GM18508 (cell line): ENCODE measurements at regions not wholly inside any gene's neighbourhood (a gene's known extent, or its start where the extent isn't known, plus 50 kb on each side); places are given as distances from the start of the nearest gene placed in this dataset.
"Not testable (repeated sequence)": the region's sequence is repeated elsewhere in the genome, so short reads cannot be mapped to it uniquely, and the experiment has no call there.

ENCODE experiments used
- ATAC-seq: cut with Tn5 transposase; IDR thresholded peaks from one replicate; pipeline ENCODE4 v1.9.1; 2021; ENCODE audit warnings: moderate number of reproducible peaks; ENCODE audit not compliant: insufficient read depth, unreplicated experiment

DNA sequence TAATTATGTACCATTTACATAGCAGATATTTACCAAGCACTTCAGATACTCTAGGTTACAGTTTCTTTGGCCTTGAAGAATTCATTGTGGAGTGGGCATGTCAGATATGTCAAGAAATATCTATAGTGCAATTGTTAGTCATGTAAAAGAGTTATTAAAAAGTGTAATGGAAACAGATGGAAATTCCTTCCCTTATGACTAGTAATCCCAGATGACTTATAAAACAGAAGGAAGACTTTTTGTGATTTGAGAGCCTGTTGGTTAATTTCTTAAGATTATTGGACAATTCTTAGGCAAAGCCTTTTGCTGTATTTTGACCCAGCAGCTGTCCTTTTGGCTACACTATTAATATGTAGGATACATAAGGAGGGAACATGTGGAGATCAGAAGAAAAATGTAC, 708.9 kb upstream of the NECTIN3 start:
- ATAC-seq: no peak

- not testable (repeated sequence) for ATAC-seq
Measured at GRCh38 chr3:110367289-110367688, 704.3 kb upstream of the NECTIN3 start.

DNA sequence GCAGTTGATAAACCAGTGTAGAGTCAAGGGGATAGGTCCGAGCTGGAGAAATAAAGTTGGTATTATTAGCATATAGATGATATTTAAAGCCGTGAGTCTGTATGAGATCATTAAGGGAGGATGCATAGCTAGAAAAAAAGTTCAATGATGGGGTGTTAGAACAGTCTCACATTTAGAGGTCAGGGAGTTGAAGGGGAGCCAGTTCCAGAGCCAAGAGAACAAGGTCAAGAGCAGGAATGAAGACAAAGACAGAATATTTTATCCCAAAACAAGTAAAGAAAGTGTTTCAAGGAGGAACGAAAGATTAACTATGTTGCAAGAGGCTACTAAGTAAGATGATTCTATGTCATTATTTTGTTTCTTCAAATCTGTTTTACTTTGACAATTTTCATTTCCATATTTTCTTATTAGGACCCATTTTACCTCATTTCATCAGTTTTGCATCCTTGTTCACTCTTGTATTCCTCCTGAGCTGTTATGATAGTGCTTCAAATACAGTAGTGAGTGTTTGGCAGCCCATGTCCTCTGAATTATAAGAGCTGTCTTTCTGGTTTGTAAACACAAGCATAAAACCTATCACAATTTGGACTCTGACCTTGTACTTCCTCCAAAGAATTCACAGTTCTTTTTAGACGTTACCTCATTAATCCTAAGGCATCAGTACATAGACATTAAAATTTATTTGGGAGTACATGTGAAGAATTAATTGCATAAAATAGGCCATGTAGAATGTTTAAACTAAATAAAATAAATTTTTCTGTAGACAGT, 695.7 kb upstream of the NECTIN3 start:
- no peak for ATAC-seq

DNA sequence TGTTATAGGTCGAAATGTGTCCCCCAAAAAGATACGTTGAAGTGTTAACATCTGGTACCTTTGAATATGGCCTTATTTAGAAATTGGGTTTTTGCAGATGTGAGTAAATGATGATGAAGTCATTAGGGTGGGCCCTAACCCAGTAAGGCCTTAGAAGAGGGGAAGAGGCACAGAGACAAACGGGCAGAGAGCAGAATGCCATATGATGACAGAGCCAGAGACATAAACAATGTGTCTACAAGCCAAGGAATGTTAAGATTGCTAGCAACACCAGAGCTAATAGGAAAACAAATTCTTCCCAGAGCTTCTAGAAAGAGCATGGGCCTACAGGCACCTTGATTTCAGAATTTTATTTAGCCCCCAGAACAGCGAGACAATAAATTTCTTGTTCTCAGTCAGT, 693.1 kb upstream of the NECTIN3 start:
- ATAC-seq: no peak

- ATAC-seq: no peak
Measured at GRCh38 chr3:110381992-110382391, 689.6 kb upstream of the NECTIN3 start.

DNA sequence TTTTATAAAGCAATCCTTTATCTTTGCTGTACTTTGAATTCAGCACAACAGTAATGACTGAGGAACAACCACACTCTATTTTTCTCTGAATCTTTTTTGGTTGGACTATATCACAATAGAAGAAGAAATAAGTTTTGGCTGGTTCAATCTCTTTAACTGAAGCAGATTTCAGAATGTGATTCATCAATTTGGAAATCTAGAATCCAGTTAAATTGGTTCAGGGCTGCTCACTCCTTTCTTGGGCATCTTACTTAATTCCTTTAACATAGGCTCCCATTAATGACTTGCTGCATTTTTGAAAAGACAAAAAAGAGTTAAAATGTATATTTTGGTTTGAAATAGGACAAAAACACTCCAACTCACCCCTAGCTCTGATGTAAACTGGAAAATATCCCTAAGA, 688.3 kb upstream of the NECTIN3 start:
- ATAC-seq: no peak

DNA sequence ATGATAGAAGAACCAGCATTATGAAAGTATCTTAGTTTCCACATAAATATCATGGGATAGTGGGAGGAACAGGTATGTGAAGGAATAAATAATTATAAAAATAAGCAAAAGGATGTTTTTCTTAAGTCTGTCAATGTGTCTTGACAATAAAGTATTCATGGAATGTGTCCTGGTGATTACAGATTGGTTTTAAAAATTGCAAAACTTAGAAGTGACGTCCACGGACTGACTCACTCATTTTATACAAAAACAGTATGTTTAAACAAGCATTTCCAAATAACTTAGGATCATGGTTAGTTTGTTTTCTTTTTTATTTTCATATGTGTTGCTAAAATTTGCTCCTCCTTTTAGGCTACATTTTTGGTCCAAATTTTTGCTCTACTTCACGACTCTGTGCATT, 687.0 kb upstream of the NECTIN3 start:
- ATAC-seq: no peak

DNA sequence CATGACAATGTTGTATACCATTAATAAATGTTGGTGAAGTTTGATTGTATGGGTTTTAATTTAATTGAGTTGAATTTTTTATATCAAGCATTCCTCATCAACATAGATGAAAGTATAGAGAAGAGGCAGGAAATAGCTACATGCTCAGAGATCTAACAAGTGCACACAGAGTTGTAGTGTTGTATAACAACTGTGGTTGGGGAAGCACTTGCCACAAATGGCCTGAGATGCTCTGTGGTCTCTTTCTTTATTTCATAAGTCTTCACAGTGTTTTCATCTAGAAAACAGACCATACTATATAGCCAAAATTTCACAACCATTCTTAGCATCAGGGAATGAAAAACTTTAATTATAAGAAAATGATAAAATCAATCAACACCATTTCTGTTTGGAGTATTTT, 682.6 kb upstream of the NECTIN3 start:
- ATAC-seq: no peak

DNA sequence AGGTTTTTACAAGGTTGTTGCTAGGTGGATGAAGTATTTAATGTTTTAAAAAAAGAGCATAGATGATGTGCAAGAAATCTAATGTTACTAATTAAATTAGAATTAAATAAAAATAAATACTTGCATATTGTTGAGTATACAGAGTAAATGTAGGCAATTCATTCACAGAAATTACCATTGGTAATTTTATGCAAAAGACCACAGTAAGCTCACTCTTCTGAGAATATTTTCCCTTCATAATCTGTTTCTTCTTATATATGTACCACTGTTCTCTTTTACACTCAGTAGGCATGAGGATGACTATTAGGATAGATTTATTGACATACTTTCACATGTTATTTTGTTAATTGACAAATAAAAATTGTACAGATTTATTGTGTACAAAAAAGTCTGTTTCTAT, 681.2 kb upstream of the NECTIN3 start:
- no peak for ATAC-seq

- no peak for ATAC-seq
Measured at GRCh38 chr3:110391042-110391441, 680.6 kb upstream of the NECTIN3 start.

DNA sequence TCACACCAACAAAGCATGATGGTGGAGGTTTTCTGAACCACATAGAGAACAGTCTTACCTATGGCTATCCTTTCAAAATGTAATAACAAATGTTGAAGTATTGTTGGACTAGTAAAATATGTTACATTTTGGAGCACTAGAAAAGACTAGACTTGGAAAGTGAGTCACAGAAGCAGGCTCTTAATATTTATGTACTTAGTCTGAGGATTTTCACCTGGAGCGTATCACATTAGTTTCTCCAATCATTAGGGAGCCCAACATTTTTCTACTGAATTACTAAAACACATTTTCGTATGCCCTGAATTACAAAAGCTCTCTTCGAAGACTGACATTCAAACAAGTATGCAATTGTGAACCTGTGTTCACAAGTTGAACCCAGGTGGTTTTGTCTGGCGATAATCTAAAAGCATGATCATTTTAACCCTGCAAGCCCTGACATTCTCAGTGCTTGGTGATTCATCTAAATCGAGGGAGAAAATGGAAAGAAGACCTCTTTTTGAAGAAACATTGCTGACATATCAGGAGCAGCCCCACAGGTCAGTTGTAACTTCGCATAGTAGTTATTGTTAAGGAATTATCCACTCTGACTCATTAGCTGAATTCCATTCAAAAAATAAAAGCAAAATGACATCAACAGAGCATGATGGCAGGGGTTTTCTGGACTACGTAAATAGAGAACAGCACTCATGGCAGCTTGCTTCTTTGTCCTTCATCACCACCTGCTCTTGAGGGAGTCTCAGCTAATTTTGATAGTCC, 679.8 kb upstream of the NECTIN3 start:
- ATAC-seq: no peak

- ATAC-seq: no peak
Measured at GRCh38 chr3:110393941-110394340, 677.7 kb upstream of the NECTIN3 start.

- no peak for ATAC-seq
Measured at GRCh38 chr3:110397115-110397514, 674.5 kb upstream of the NECTIN3 start.

- no peak for ATAC-seq
Measured at GRCh38 chr3:110400315-110400714, 671.3 kb upstream of the NECTIN3 start.

DNA sequence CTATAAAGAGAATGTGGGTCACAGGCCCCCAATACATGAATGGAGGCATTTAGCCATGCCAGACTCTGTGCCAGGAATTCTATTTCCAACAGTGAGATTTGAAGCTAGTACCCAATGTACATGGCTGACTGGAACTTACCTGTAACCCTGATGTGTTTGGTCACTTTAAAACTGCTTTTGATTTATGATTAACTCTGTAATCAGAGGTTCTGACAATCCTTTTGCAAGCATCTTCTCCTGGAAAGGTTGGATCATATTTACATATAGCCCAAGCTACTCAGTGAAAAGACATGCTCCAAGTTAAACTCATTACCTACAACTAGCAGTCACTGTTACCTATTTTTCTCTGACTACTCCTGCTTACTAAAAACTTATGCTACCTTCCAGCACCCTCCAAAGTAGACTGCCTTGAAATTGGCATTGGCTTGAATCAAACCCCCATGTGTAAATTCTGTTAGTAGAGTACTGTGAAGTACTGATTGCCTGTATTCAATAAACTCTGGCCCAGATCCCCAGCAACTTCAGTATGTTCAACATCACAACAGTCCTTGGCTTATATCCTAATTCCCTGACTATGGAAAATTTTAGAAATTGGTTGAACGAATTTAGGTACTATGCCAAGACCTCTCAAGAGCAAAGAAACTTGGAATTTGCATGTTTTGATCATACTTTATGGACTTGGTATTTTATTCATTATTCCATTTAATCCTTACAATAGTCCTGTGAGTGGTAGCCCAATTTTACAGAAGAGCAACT, 665.6 kb upstream of the NECTIN3 start:
- ATAC-seq: no peak

GRCh38 chr3:110413266-110413665, 658.4 kb upstream of the NECTIN3 start:
- ATAC-seq: no peak

GRCh38 chr3:110413807-110414748, 657.5 kb upstream of the NECTIN3 start:
- ATAC-seq: no peak

- ATAC-seq: no peak
Measured at GRCh38 chr3:110414855-110415254, 656.8 kb upstream of the NECTIN3 start.

GRCh38 chr3:110419096-110419495, 652.5 kb upstream of the NECTIN3 start:
- ATAC-seq: no peak

DNA sequence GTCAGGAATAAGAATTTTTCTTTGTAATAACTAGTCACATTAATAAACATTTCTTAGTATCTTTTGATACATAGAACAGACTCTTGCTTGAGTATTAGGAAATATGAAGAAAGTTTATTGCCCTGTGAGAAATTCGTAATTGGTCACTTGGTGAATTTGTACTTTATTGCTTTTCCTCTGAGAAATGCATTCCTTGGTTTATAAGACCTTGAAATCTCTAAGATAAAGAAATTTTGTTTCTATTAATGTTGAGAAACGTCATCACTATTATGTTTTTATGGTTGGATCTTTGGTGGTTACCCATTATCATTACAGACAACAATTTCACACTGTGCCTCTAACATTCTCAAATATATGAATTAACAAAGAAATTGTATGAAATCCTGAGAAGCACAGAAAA, 652.0 kb upstream of the NECTIN3 start:
- ATAC-seq: no peak
